ENCODE measurements at regions not wholly inside any gene's neighbourhood (a gene's known extent, or its start where the extent isn't known, plus 50 kb on each side); places are given as distances from the start of the nearest gene placed in this dataset.

- no peak for FAIRE-seq
Observed at GRCh38 chr18:39389800-39390379, 1824.3 kb upstream of the CELF4 start.

DNA sequence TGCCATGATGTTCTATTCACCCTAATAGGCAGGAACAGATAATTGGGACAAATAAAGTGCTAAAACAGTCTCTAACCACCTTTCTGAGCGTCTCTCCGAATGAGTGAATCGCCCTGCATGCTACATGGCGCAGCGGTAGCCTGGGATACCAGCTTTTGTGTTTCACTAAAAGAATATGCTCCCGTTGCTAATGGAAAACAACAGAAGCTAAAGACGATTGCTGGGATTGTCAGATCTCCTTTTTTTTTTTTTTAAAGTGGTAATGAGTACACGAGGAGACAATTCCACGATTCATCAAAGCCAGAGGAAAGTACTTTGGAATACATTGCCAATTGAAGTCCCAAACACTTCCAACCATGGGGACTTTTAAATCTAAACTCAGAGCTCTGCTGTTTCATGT, 1815.3 kb upstream of the CELF4 start:
- no peak for FAIRE-seq

GRCh38 chr18:39380186-39380725, 1814.7 kb upstream of the CELF4 start:
- FAIRE-seq = no peak

GRCh38 chr18:39375066-39375465, 1809.5 kb upstream of the CELF4 start:
- FAIRE-seq = no peak

DNA sequence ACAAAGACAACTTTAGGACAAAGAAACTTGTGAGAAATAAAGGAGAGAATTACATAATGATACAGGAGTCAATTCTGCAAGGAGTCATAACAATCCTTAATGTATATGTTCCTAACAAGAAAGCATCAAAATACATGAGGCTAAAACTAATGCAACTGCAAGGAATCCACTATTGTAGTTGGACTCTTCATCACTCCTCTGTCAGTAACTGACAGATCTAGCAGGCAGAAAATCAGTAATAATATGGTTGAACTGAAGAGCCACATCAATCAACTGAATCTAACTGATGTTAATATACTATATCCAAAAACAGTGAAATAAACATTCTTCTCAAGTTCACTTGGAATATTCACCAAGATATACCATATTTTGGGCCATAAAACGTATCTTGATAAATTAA, 1806.4 kb upstream of the CELF4 start:
- no peak for FAIRE-seq

GRCh38 chr18:39366656-39367055, 1801.1 kb upstream of the CELF4 start:
- FAIRE-seq = no peak

DNA sequence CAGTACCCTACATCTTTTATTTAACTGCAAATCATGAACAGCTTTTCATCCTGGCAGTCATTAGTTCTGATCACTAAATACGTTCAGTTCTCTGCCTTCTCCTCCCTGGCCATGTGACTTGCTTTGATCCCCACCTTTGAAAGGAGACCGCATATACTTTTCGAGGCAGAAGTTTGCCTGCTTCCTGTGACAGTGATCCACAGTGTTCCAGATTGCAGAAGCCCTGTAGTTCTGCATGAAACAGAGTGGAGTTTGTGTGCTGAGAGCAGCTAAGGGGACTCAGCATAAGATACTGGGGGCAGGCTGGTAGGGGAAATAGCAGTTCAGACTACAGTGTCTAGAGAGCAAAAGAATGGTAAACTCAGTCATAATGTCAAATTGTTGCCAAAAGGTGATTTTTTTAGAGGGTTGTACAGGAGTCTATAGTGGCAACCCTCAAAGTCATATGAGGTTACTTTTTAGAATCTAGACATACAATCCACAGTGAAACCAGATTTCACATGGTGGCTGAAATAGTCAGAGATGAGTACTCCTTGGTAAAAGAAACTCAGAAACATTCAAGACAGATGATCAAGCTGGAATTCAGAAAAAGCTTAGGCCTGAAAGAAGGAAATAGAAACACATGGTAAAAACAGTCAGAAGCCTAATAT, 1800.4 kb upstream of the CELF4 start:
- FAIRE-seq = no peak

GRCh38 chr18:39360072-39360471, 1794.5 kb upstream of the CELF4 start:
- FAIRE-seq = no peak

DNA sequence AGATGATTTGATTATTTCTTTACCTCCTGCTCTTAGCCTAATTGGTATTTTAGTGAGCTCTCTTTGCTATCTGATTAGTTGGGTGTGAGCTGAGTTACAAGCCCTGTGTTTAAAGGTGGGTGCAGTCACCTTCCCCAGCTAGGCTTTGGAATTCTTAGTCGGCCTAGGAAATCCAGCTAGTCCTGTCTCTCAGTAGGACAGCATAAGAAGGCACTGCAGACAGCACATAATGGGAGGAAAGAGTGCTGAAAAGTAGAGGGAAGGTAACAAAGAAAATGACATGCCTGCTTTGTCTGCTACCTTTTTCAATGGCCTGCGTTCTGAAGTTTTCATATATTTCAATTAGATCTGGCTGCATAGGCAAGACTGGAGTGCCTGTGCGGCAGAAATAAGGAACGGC, 1794.0 kb upstream of the CELF4 start:
- FAIRE-seq = no peak

- no peak for FAIRE-seq
Observed at GRCh38 chr18:39350945-39351344, 1785.3 kb upstream of the CELF4 start.

GRCh38 chr18:39349801-39350200, 1784.2 kb upstream of the CELF4 start:
- FAIRE-seq = no peak

- FAIRE-seq = no peak
Observed at GRCh38 chr18:39348757-39349156, 1783.2 kb upstream of the CELF4 start.

- no peak for FAIRE-seq
Observed at GRCh38 chr18:39347701-39348100, 1782.1 kb upstream of the CELF4 start.

GRCh38 chr18:39346916-39347315, 1781.3 kb upstream of the CELF4 start:
- FAIRE-seq = no peak

DNA sequence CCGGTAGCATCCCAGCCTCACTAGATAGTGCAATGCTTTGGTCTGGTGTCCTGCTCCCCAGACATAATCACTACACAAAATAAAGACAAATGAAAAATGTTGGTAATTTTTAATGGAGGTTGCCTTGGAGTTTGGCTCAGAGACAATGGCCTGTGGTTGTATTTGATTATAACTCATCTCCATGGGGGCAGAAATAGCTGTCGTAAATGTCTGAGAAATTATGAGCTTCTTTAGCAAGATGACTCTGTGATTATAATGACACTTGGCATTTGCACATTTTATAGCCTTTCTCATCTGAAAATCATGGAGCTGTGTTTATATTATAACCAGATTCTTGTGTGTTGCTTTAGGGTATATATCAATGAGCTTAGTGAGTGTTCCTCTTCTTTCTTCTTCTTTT, 1779.7 kb upstream of the CELF4 start:
- no peak for FAIRE-seq

- FAIRE-seq = no peak
Observed at GRCh38 chr18:39344487-39344886, 1778.9 kb upstream of the CELF4 start.

DNA sequence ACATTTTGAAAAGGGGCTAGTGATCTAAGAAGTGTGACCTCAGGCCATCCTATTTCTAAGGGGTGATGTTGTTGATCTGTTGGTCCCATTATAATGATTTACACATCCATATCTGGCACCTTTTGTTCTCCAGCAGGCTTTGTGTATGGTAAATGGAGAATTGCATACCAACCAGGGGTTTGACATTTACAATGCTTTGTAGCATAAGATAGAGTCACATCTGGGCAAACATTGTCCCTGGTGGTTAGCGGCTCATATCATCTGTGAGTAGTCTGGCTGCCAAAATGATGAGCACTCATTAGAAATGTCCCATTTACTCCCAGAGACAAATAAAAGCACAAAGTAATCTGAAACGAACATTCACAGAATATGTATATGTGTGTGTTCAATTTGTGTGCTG, 1775.5 kb upstream of the CELF4 start:
- no peak for FAIRE-seq

DNA sequence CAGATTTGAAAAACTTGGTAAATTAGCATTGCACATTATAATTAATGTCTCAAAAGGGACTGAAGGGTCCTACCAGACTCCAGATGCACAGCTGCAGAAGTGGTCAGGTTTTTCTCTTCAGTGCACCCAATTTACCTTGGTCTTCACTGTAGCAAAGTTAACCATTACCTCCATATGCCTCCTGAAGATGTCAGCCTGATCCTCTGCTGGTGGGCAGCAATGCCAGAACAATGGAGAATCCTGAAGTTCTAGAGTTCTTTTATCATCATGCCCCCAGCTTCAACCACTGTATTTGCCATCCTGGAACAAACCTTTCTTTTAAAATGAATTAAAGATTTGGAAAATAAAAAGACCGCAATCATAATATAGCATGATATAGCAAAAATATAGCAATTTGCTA, 1774.8 kb upstream of the CELF4 start:
- no peak for FAIRE-seq

- FAIRE-seq = no peak
Observed at GRCh38 chr18:39329496-39330275, 1764.1 kb upstream of the CELF4 start.

DNA sequence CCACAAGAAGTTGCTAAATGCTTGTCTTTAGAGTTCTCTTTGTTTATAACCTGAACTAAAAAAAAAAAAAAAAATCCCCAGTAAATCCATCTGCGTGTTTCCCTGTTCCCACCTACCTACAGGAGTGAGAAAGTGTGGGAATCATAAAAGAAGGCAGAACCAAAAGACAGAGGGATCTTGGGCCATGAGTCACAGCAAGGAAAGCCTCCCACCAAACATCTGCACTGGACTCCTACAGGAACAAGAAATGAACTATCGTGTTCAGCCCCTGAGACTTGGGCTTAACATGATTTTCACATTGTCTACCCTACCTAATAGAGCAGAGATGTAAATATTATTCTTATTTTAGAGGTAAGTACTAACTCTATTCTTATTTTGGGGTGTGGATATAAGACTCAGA, 1761.2 kb upstream of the CELF4 start:
- no peak for FAIRE-seq

- FAIRE-seq = no peak
Observed at GRCh38 chr18:39325973-39326372, 1760.4 kb upstream of the CELF4 start.

- no peak for FAIRE-seq
Observed at GRCh38 chr18:39319141-39319540, 1753.5 kb upstream of the CELF4 start.

DNA sequence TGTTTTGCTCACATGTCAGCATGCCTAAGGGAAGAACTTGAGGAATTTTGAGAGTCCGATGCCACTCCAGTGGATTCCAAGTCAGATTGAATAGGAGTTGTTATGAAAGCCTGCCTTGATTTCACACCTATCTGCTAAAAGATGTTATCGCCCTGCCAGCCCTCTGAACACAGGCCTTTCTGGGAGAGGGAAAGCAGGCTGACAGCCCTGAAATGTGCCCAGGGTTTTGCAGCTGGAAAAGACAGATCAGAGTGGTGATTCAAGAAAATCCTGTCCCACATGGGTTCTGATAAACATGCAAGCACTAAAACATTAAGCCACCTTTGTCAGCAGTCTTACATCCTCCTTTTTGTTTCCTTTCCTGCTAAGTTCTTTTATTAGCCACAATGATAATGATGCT, 1752.9 kb upstream of the CELF4 start:
- no peak for FAIRE-seq

DNA sequence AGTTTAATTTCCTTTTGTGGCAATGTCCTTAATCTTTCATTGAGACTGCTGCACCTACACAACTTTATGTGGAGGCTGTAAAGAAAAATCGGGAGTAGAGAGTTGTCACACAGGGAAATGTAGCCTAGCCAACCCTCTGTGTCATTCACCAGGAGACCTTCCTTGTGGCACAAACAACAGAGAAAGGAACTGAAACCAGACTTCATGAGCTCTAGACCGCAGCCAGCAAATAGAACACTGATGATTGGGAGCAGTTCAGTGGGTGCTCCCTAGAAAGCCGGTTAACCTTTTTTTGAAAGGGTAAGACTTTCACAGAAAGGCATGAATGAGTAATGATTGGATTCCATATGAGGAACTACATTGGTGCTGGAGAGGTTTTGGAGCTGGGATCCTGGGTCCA, 1752.4 kb upstream of the CELF4 start:
- no peak for FAIRE-seq

Data from TTC549 (cell line).